GM23338 (cell line): ENCODE measurements at regions not wholly inside any gene's neighbourhood (a gene's known extent, or its start where the extent isn't known, plus 50 kb on each side); places are given as distances from the start of the nearest gene placed in this dataset.

Experiments
- ATAC-seq: fragments of 200-7000 bp; cut with Tn5 transposase; 3 replicates; pipeline ENCODE4 v1.9.1; 2020
- DNase-seq: peaks from one replicate; pipeline ENCODE4 v3.0.0-alpha.2; 2015; ENCODE audit warnings: low spot score
- H2AFZ ChIP-seq: fragments of 200-600 bp; sonication (generic); 2 replicates; pipeline ENCODE4 v1.8.0; 2016; ENCODE audit warnings: antibody characterized with exemption, mild to moderate bottlenecking, moderate library complexity
- H3F3A ChIP-seq: fragments of 200-600 bp; sonication (generic); replicated peaks from 2 replicates; pipeline ENCODE4 v1.8.0; 2017; ENCODE audit warnings: antibody characterized with exemption, mixed run types, low read depth
- H3K27ac ChIP-seq: fragments of 200-600 bp; sonication (generic); 2 replicates; pipeline ENCODE4 v1.6.1; 2016; ENCODE audit warnings: low read depth
- H3K27me3 ChIP-seq: fragments of 200-600 bp; sonication (generic); 2 replicates; pipeline ENCODE4 v1.8.0; 2016; ENCODE audit warnings: mild to moderate bottlenecking, mixed run types, moderate library complexity; ENCODE audit not compliant: insufficient read depth
- H3K36me3 ChIP-seq: fragments of 200-600 bp; sonication (generic); 2 replicates; pipeline ENCODE4 v1.8.0; 2016; ENCODE audit warnings: mild to moderate bottlenecking; ENCODE audit not compliant: insufficient read depth
- H3K4me1 ChIP-seq: fragments of 200-600 bp; sonication (generic); 2 replicates; pipeline ENCODE4 v1.8.0; 2016; ENCODE audit warnings: mild to moderate bottlenecking, moderate library complexity; ENCODE audit not compliant: insufficient read depth
- H3K4me2 ChIP-seq: fragments of 200-600 bp; sonication (generic); 2 replicates; pipeline ENCODE4 v1.7.1; 2017; ENCODE audit warnings: mixed run types
- H3K4me3 ChIP-seq: fragments of 200-600 bp; sonication (generic); 2 replicates; pipeline ENCODE4 v1.6.1; 2016; ENCODE audit warnings: mixed run types
- H3K79me2 ChIP-seq: fragments of 200-600 bp; sonication (generic); replicated peaks from 2 replicates; pipeline ENCODE4 v1.8.0; 2017; ENCODE audit warnings: mild to moderate bottlenecking; ENCODE audit not compliant: insufficient read depth
- H3K9me2 ChIP-seq: fragments of 200-600 bp; sonication (generic); 2 replicates; pipeline ENCODE4 v1.8.0; 2017; ENCODE audit not compliant: insufficient read depth
- H4K20me1 ChIP-seq: fragments of 200-600 bp; sonication (generic); replicated peaks from 2 replicates; pipeline ENCODE4 v1.8.0; 2017; ENCODE audit warnings: mild to moderate bottlenecking; ENCODE audit not compliant: insufficient read depth
- H3K27ac Mint-ChIP-seq: 2 replicates; pipeline ENCODE4 v1.8.0; 2020; ENCODE audit warnings: inconsistent platforms, mild to moderate bottlenecking, moderate library complexity, mixed read lengths
- H3K27me3 Mint-ChIP-seq: 3 replicates; pipeline ENCODE4 v1.8.0; 2022; ENCODE audit warnings: low read depth, mild to moderate bottlenecking, moderate library complexity, mixed read lengths, inconsistent platforms; ENCODE audit not compliant: insufficient read depth, poor library complexity
- H3K36me3 Mint-ChIP-seq: 3 replicates; pipeline ENCODE4 v1.8.0; 2021; ENCODE audit warnings: low read depth, mild to moderate bottlenecking, inconsistent platforms, moderate library complexity, mixed read lengths
- H3K4me1 Mint-ChIP-seq: 3 replicates; pipeline ENCODE4 v1.8.0; 2020; ENCODE audit warnings: mild to moderate bottlenecking, inconsistent platforms, mixed read lengths
- H3K4me3 Mint-ChIP-seq: 3 replicates; pipeline ENCODE4 v1.8.0; 2021; ENCODE audit warnings: moderate library complexity, mild to moderate bottlenecking, inconsistent platforms, mixed read lengths
- H3K9me3 Mint-ChIP-seq: 3 replicates; pipeline ENCODE4 v1.8.0; 2020; ENCODE audit warnings: moderate library complexity, mild to moderate bottlenecking, inconsistent platforms, mixed read lengths
- EZH2 ChIP-seq: fragments of 200-600 bp; sonication (generic); IDR thresholded peaks from one replicate; pipeline ENCODE4 v1.8.0; 2017; ENCODE audit warnings: antibody characterized with exemption, mild to moderate bottlenecking, low read depth; ENCODE audit not compliant: unreplicated experiment
- EZH2phosphoT487 ChIP-seq: fragments of 200-600 bp; sonication (generic); IDR thresholded peaks from one replicate; pipeline ENCODE4 v1.8.1; 2018; ENCODE audit warnings: antibody characterized with exemption; ENCODE audit not compliant: unreplicated experiment
- POLR2AphosphoS5 ChIP-seq: IDR thresholded peaks from 2 replicates; pipeline ENCODE4 v1.6.1; 2016; ENCODE audit warnings: antibody characterized with exemption, low read depth
- ZNF462 ChIP-seq: fragments of 250-450 bp; sonication (Bioruptor Pico); IDR thresholded peaks from 2 replicates; pipeline ENCODE4 v1.5.0; 2020; ENCODE audit warnings: mild to moderate bottlenecking, moderate library complexity
- TF ChIP-seq, protein P1 (sequence below), 2 experiments: fragments of 200-600 bp in 1 of 2; sonication (generic) in 1 of 2; conservative IDR thresholded peaks; 2 replicates each; pipeline versions ENCODE4 v1.5.1 to v1.6.1; 2016 to 2017; ENCODE audit warnings: antibody characterized with exemption in 2 of 2, low read depth in 2 of 2, mild to moderate bottlenecking in 2 of 2, moderate library complexity in 1 of 2

DNA sequence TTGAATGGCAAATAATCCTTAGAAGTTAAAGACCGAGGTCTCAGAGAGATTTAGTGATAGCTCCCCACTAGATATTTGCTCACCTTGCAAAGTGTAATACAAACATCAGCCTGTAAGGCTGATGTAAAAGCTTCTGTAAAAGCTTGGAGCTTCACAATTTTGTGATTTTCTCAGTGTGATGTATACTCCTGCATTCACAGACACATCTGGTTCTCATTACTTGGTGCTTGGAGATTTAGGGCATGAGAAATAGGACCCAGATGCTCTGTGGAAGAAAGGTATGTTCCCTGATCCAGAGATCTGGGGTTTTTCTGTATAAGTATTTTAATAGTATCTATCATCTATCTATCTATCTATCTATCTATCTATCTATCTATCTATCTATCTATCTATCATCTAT lies 1664.3 kb downstream of the C4orf33 start:
- no peaks in the 10 kb centered on the region; the same call in 1 of the 2 replicates for H3K4me1 ChIP-seq
- Mint-ChIP-seq H3K9me3 (peaks cover 8% of the 10 kb centered on the region; the same call in 1 of the 3 replicates), H3K27ac (no peak overlapping the region), H3K4me1 (no peaks in the 10 kb centered on the region), H3K4me3 (no peak overlapping the region), H3K36me3 (peaks cover 27% of the 10 kb centered on the region), H3K27me3 (no peaks in the 10 kb centered on the region)
- ATAC-seq = no peak
- H3K4me3 ChIP-seq = no peak overlapping the region
- DNase-seq = no peak
- H3K27me3 ChIP-seq = no peaks in the 10 kb centered on the region
- TF ChIP-seq, protein P1, sequence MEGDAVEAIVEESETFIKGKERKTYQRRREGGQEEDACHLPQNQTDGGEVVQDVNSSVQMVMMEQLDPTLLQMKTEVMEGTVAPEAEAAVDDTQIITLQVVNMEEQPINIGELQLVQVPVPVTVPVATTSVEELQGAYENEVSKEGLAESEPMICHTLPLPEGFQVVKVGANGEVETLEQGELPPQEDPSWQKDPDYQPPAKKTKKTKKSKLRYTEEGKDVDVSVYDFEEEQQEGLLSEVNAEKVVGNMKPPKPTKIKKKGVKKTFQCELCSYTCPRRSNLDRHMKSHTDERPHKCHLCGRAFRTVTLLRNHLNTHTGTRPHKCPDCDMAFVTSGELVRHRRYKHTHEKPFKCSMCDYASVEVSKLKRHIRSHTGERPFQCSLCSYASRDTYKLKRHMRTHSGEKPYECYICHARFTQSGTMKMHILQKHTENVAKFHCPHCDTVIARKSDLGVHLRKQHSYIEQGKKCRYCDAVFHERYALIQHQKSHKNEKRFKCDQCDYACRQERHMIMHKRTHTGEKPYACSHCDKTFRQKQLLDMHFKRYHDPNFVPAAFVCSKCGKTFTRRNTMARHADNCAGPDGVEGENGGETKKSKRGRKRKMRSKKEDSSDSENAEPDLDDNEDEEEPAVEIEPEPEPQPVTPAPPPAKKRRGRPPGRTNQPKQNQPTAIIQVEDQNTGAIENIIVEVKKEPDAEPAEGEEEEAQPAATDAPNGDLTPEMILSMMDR (conservative IDR thresholded peaks at IDR 0.05; ENCODE audit: low read depth in 2 of 2) = no peak
- TF ChIP-seq ZNF462 (CRISPR knock-in tag) = no peak
- TF ChIP-seq EZH2phosphoT487 = no peak
- no peak for TF ChIP-seq EZH2
- TF ChIP-seq POLR2AphosphoS5 = no peak
- no peaks in the 10 kb centered on the region for H4K20me1 ChIP-seq
- H2AFZ ChIP-seq = no peak overlapping the region
- H3K79me2 ChIP-seq = no peaks in the 10 kb centered on the region
- no peaks in the 10 kb centered on the region for H3K36me3 ChIP-seq
- no peak overlapping the region for H3K27ac ChIP-seq
- no peaks in the 10 kb centered on the region for H3F3A ChIP-seq
- peaks cover 6% of the 10 kb centered on the region for H3K9me2 ChIP-seq
- H3K4me2 ChIP-seq = no peak overlapping the region
